Esophagus squamous epithelium (tissue), 4 donors: ENCODE measurements at regions not wholly inside any gene's neighbourhood (a gene's known extent, or its start where the extent isn't known, plus 50 kb on each side); places are given as distances from the start of the nearest gene placed in this dataset.

Experiments used
- CTCF ChIP-seq, 6 experiments: fragments of 450-650 bp in 4 of 6; fragments of 200-600 bp in 2 of 6; sonication (generic) in 2 of 6; IDR thresholded peaks; one replicate each; pipeline ENCODE4 v1.5.1; 2016 to 2019; ENCODE audit warnings: antibody characterized with exemption in 6 of 6, mild to moderate bottlenecking in 4 of 6, moderate library complexity in 4 of 6
- POLR2A ChIP-seq, 4 donors: fragments of 450-650 bp; IDR thresholded peaks; one replicate each; pipeline ENCODE4 v1.6.1; 2017; ENCODE audit warnings: antibody characterized with exemption in 4 of 4, mild to moderate bottlenecking in 4 of 4, moderate library complexity in 3 of 4

- TF ChIP-seq CTCF (IDR thresholded peaks at IDR 0.05) (no peak), POLR2A (IDR thresholded peaks at IDR 0.05) (no peak)
Measured at GRCh38 chr3:74751775-74752174, 137.3 kb upstream of the CNTN3 start.
